NCI-H1694 (cell line): ENCODE measurements at regions not wholly inside any gene's neighbourhood (a gene's known extent, or its start where the extent isn't known, plus 50 kb on each side); places are given as distances from the start of the nearest gene placed in this dataset.

Source experiments
- DNase-seq: peaks from one replicate; lab custom pipeline; 2025; lab: John Stamatoyannopoulos, UW

- no peak for DNase-seq
Measured at GRCh38 chr13:68128297-68128915, 898.3 kb upstream of the PCDH9 start.

GRCh38 chr13:68125087-68125480 is 894.9 kb upstream of the PCDH9 start:
- no peak for DNase-seq

- no peak for DNase-seq
Measured at GRCh38 chr13:68124437-68125086, 894.4 kb upstream of the PCDH9 start.

GRCh38 chr13:68110178-68110768 is 880.1 kb upstream of the PCDH9 start:
- no peak for DNase-seq

- DNase-seq: no peak
Measured at GRCh38 chr13:68107667-68108066, 877.5 kb upstream of the PCDH9 start.

- DNase-seq: no peak
Measured at GRCh38 chr13:68099631-68100030, 869.5 kb upstream of the PCDH9 start.

GRCh38 chr13:68081061-68081460 is 850.9 kb upstream of the PCDH9 start:
- no peak for DNase-seq

GRCh38 chr13:68078874-68079273 is 848.7 kb upstream of the PCDH9 start:
- no peak for DNase-seq

GRCh38 chr13:68078469-68078868 is 848.3 kb upstream of the PCDH9 start:
- DNase-seq: no peak

- DNase-seq: no peak
Measured at GRCh38 chr13:68076046-68076445, 845.9 kb upstream of the PCDH9 start.

- DNase-seq: no peak
Measured at GRCh38 chr13:68066879-68067513, 836.9 kb upstream of the PCDH9 start.

GRCh38 chr13:68064001-68064770 is 834.0 kb upstream of the PCDH9 start:
- no peak for DNase-seq

GRCh38 chr13:68063181-68063580 is 833.0 kb upstream of the PCDH9 start:
- DNase-seq: no peak

GRCh38 chr13:68057836-68058235 is 827.7 kb upstream of the PCDH9 start:
- no peak for DNase-seq

- no peak for DNase-seq
Measured at GRCh38 chr13:68056816-68057710, 826.9 kb upstream of the PCDH9 start.

GRCh38 chr13:68051910-68052309 is 821.8 kb upstream of the PCDH9 start:
- no peak for DNase-seq

GRCh38 chr13:68050761-68051160 is 820.6 kb upstream of the PCDH9 start:
- no peak for DNase-seq

GRCh38 chr13:68048802-68049359 is 818.7 kb upstream of the PCDH9 start:
- DNase-seq: no peak

- no peak for DNase-seq
Measured at GRCh38 chr13:68047889-68048288, 817.8 kb upstream of the PCDH9 start.

- no peak for DNase-seq
Measured at GRCh38 chr13:68046903-68047302, 816.8 kb upstream of the PCDH9 start.
